ENCODE measurements at regions not wholly inside any gene's neighbourhood (a gene's known extent, or its start where the extent isn't known, plus 50 kb on each side); places are given as distances from the start of the nearest gene placed in this dataset.

DNA sequence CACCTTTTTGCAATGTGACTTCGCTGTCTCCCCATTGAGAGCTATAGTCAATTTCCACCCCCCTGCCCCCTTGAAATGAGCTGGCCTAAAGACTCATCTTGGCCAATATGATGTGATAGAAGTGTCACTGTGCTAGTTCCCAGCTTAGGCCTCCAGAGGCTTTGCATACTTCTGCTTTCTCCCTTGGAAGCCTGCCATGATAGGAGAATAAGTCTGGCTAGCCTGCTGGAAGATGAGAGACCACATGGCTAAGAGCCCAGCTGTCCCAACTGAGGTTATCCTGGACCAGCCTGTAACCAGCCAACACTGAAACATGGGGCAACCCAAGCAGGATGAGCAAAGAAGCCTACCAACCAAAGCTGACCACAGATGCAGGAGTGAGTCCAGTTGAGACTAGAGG is 196.9 kb downstream of the GRIN2B start:
- ATAC-seq (no peak), DNase-seq (no peak)
- H3K27me3 Mint-ChIP-seq = peaks cover 1 to 19% (median 8%) of the 10 kb centered on the region in 5 donors
- H3K4me1 Mint-ChIP-seq = no peaks in the 10 kb centered on the region
- no peaks in the 10 kb centered on the region for H3K9me3 Mint-ChIP-seq
- H3K4me3 Mint-ChIP-seq = no peak overlapping the region
- H3K36me3 Mint-ChIP-seq = no peaks in the 10 kb centered on the region
- no peak overlapping the region for H3K27ac Mint-ChIP-seq
- POLR2A ChIA-PET = no interaction called here

DNA sequence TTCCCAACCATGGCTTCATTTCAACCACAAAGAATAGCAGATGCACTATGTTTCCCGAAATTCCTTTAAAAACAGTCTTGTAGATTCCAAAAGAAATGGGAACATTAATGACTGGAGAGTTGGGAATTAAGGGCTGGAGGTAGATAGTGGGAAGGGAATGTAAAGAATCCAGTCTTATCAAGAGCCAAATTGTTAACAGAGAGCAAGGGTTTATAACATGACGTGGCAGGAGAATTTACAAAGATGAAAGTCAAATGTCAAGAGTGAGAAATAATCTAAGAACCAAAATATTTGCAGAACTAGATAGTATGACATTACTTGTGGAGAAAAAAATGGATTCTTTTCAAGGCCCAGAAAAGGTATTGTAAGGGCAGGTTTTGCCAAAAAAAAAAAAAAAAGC is 200.9 kb downstream of the GRIN2B start:
- no peaks in the 10 kb centered on the region for H3K4me1 Mint-ChIP-seq
- no peaks in the 10 kb centered on the region for H3K9me3 Mint-ChIP-seq
- no peak for DNase-seq
- H3K27me3 Mint-ChIP-seq = peaks cover 0 to 13% (median 1%) of the 10 kb centered on the region in 5 donors
- ATAC-seq = no peak
- H3K4me3 Mint-ChIP-seq = no peak overlapping the region
- no peaks in the 10 kb centered on the region for H3K36me3 Mint-ChIP-seq
- H3K27ac Mint-ChIP-seq = no peak overlapping the region
- POLR2A ChIA-PET = no interaction called here

DNA sequence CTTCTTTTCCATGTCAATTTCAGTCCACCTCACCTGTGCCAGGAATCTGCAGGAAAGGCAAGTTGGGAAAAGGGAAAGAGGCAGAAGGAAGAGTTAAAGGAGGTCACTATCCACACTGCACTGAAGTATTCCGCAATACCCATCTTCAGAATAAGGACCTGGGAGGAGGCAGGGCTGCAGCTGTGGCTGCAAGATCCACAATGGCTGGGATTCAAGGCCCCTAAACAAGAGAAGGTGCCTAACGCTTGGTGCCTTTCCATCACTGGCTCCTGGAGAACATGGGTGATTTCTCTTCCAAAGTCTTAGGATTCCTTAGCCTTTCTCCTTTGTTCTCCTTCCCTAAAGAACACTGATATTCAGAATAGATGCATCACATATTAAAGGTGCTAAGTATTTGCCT is 204.0 kb downstream of the GRIN2B start:
- Mint-ChIP-seq H3K4me1 (no peaks in the 10 kb centered on the region), H3K27me3 (peaks cover 0 to 4% (median 1%) of the 10 kb centered on the region in 5 donors), H3K4me3 (no peak overlapping the region), H3K9me3 (no peaks in the 10 kb centered on the region), H3K36me3 (no peaks in the 10 kb centered on the region), H3K27ac (no peak overlapping the region)
- DNase-seq (no peak), ATAC-seq (no peak)
- POLR2A ChIA-PET = no interaction called here

GRCh38 chr12:13772264-13772663 is 209.1 kb downstream of the GRIN2B start:
- no peaks in the 10 kb centered on the region for H3K36me3 Mint-ChIP-seq
- no peaks in the 10 kb centered on the region for H3K9me3 Mint-ChIP-seq
- POLR2A ChIA-PET = no interaction called here
- no peaks in the 10 kb centered on the region for H3K4me1 Mint-ChIP-seq
- H3K27ac Mint-ChIP-seq = no peak overlapping the region
- H3K4me3 Mint-ChIP-seq = no peak overlapping the region
- DNase-seq (no peak), ATAC-seq (no peak)
- H3K27me3 Mint-ChIP-seq = peaks cover 0 to 14% (median 2%) of the 10 kb centered on the region in 5 donors

DNA sequence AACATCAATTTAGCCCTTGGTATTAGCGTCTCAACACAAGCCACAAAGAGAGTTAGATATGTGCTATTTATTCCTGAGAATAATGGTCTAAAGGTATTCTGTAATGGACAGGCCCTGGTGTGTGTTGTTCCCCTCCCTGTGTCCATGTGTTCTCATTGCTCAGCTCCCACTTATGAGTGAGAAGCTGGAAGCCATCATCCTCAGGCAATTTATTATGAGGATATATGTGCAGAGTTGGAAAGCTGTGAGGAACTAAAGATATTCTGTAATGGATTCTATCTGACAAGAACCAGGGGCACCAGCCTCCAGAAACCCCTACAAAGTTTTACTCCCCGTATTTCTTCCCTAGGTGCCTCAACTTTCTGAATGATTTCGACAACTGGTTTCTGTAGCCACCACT is 210.8 kb downstream of the GRIN2B start:
- peaks cover 0 to 14% (median 2%) of the 10 kb centered on the region in 5 donors for H3K27me3 Mint-ChIP-seq
- no peaks in the 10 kb centered on the region for H3K36me3 Mint-ChIP-seq
- POLR2A ChIA-PET = no interaction called here
- no peak for ATAC-seq
- no peak overlapping the region for H3K4me3 Mint-ChIP-seq
- H3K27ac Mint-ChIP-seq = no peak overlapping the region
- DNase-seq = no peak
- H3K9me3 Mint-ChIP-seq = no peaks in the 10 kb centered on the region
- no peaks in the 10 kb centered on the region for H3K4me1 Mint-ChIP-seq

GRCh38 chr12:13769966-13770365 is 211.4 kb downstream of the GRIN2B start:
- POLR2A ChIA-PET = interaction anchor here (0.5 kb wide), 1 partner anchor 28 kb away, joined by 3 read pairs; no protein-coding TSS in a partner anchor
- ATAC-seq (no peak), DNase-seq (no peak)
- Mint-ChIP-seq H3K4me3 (no peak overlapping the region), H3K36me3 (no peaks in the 10 kb centered on the region), H3K4me1 (no peaks in the 10 kb centered on the region), H3K27ac (no peak overlapping the region), H3K9me3 (peaks cover 0 to under 1% (median 0%) of the 10 kb centered on the region in 9 donors), H3K27me3 (peaks cover 0 to 17% (median 2%) of the 10 kb centered on the region in 5 donors)

- Mint-ChIP-seq H3K4me3 (no peak overlapping the region), H3K27me3 (peaks cover 0 to 18% (median 2%) of the 10 kb centered on the region in 5 donors), H3K4me1 (no peaks in the 10 kb centered on the region), H3K36me3 (no peaks in the 10 kb centered on the region), H3K9me3 (peaks cover 0 to 3% (median 0%) of the 10 kb centered on the region in 9 donors), H3K27ac (no peak overlapping the region)
- DNase-seq = no peak
- ATAC-seq = no peak
- POLR2A ChIA-PET = interaction anchor here (0.5 kb wide), 1 partner anchor 29 kb away, joined by 3 read pairs; no protein-coding TSS in a partner anchor
These were observed 212.1 kb downstream of the GRIN2B start for GRCh38 chr12:13769273-13769672.

- Mint-ChIP-seq H3K36me3 (no peaks in the 10 kb centered on the region), H3K4me3 (no peak overlapping the region), H3K4me1 (no peaks in the 10 kb centered on the region), H3K27ac (no peak overlapping the region), H3K27me3 (peaks cover 2 to 29% (median 6%) of the 10 kb centered on the region in 5 donors), H3K9me3 (peaks cover 0 to 9% (median 0%) of the 10 kb centered on the region in 9 donors)
- POLR2A ChIA-PET = no interaction called here
- no peak for DNase-seq
- no peak for ATAC-seq
These were observed 216.7 kb downstream of the GRIN2B start for GRCh38 chr12:13764748-13765147.

- Mint-ChIP-seq H3K27ac (no peak overlapping the region), H3K36me3 (no peaks in the 10 kb centered on the region), H3K27me3 (peaks cover 6 to 39% (median 11%) of the 10 kb centered on the region in 5 donors), H3K4me1 (no peaks in the 10 kb centered on the region), H3K9me3 (peaks cover 0 to 2% (median 0%) of the 10 kb centered on the region in 9 donors), H3K4me3 (no peak overlapping the region)
- POLR2A ChIA-PET = no interaction called here
- DNase-seq = no peak
- ATAC-seq = no peak
These were observed 232.0 kb downstream of the GRIN2B start for GRCh38 chr12:13749389-13749788.

- peaks cover 3 to 41% (median 17%) of the 10 kb centered on the region in 5 donors for H3K27me3 Mint-ChIP-seq
These were observed 236.1 kb downstream of the GRIN2B start for GRCh38 chr12:13745111-13745860.

GRCh38 chr12:13744561-13744960 is 236.8 kb downstream of the GRIN2B start:
- no peaks in the 10 kb centered on the region for H3K9me3 Mint-ChIP-seq
- no peak for DNase-seq
- no peaks in the 10 kb centered on the region for H3K36me3 Mint-ChIP-seq
- POLR2A ChIA-PET = no interaction called here
- no peak for ATAC-seq
- peaks cover 3 to 38% (median 15%) of the 10 kb centered on the region in 5 donors for H3K27me3 Mint-ChIP-seq
- no peak overlapping the region for H3K4me3 Mint-ChIP-seq
- H3K4me1 Mint-ChIP-seq = peaks cover 0 to 4% (median under 1%) of the 10 kb centered on the region in 4 donors
- H3K27ac Mint-ChIP-seq = peak overlapping the region in 1 of 10 donors; percentile 0

More at GRCh38 chr12:13745111-13745860, 236.1 kb downstream of the GRIN2B start:
- no peaks in the 10 kb centered on the region for H3K4me1 Mint-ChIP-seq
- DNase-seq = no peak
- H3K27ac Mint-ChIP-seq = no peak overlapping the region
- H3K36me3 Mint-ChIP-seq = no peaks in the 10 kb centered on the region
- ATAC-seq = no peak
- POLR2A ChIA-PET = no interaction called here
- H3K4me3 Mint-ChIP-seq = no peak overlapping the region
- no peaks in the 10 kb centered on the region for H3K9me3 Mint-ChIP-seq

GRCh38 chr12:13740149-13740545 is 241.3 kb downstream of the GRIN2B start:
- ATAC-seq (no peak), DNase-seq (no peak)
- Mint-ChIP-seq H3K9me3 (no peaks in the 10 kb centered on the region), H3K27me3 (peaks cover 3 to 30% (median 11%) of the 10 kb centered on the region in 5 donors), H3K4me1 (peaks cover 0 to 6% (median 1%) of the 10 kb centered on the region in 4 donors), H3K27ac (no peak overlapping the region), H3K4me3 (no peak overlapping the region), H3K36me3 (no peaks in the 10 kb centered on the region)
- POLR2A ChIA-PET = no interaction called here

- Mint-ChIP-seq H3K4me1 (peaks cover 0 to 6% (median 1%) of the 10 kb centered on the region in 4 donors), H3K27ac (no peak overlapping the region), H3K9me3 (peaks cover 0 to 2% (median 0%) of the 10 kb centered on the region in 9 donors), H3K27me3 (peaks cover 0 to 19% (median 1%) of the 10 kb centered on the region in 5 donors), H3K36me3 (no peaks in the 10 kb centered on the region), H3K4me3 (no peak overlapping the region)
- ATAC-seq (no peak), DNase-seq (no peak)
- POLR2A ChIA-PET = no interaction called here
These were observed 245.7 kb downstream of the GRIN2B start for GRCh38 chr12:13735734-13736133.
